A673 (cell line): ENCODE measurements at regions not wholly inside any gene's neighbourhood (a gene's known extent, or its start where the extent isn't known, plus 50 kb on each side); places are given as distances from the start of the nearest gene placed in this dataset.

Source experiments
- BruUV-seq: library from RNA; stranded (reverse); fragments of 400-500 nt; replicated peaks from 2 replicates; lab custom pipeline; 2021; lab: Mats Ljungman, UMichigan
- CTCF ChIA-PET: fragments of 300-600 bp; sonication (Branson Sonifier 250); formaldehyde crosslinking; loops from one replicate; lab custom pipeline; 2022; ENCODE audit warnings: antibody characterized with exemption; lab: Charles Lee
- POLR2A ChIA-PET: fragments of 300-600 bp; sonication (Branson Sonifier 250); formaldehyde crosslinking; loops from one replicate; lab custom pipeline; 2022; ENCODE audit warnings: antibody characterized with exemption; ENCODE audit not compliant: low non-redundant PET; lab: Charles Lee
- DNase-seq: peaks from one replicate; pipeline ENCODE4 v3.0.0-alpha.2; 2015; ENCODE audit warnings: low spot score
- H3K27ac ChIP-seq: fragments of 200-600 bp; sonication (generic); 2 replicates; pipeline ENCODE4 v1.5.1; 2016; ENCODE audit warnings: mixed run types, low read depth, mild to moderate bottlenecking, mixed read lengths, antibody characterized with exemption, low read length; ENCODE audit not compliant: poor library complexity, severe bottlenecking
- H3K27me3 ChIP-seq: fragments of 200-600 bp; sonication (generic); replicated peaks from 2 replicates; pipeline ENCODE4 v1.6.1; 2017; ENCODE audit warnings: mixed run types, low read depth, mild to moderate bottlenecking, mixed read lengths, antibody characterized with exemption, low read length; ENCODE audit not compliant: insufficient read depth, poor library complexity
- H3K36me3 ChIP-seq: fragments of 200-600 bp; sonication (generic); 2 replicates; pipeline ENCODE4 v1.6.1; 2016; ENCODE audit warnings: mixed run types, mild to moderate bottlenecking, mixed read lengths, antibody characterized with exemption, low read length; ENCODE audit not compliant: insufficient read depth, poor library complexity, severe bottlenecking
- H3K4me1 ChIP-seq: fragments of 200-600 bp; sonication (generic); 2 replicates; pipeline ENCODE4 v1.6.1; 2017; ENCODE audit warnings: mixed run types, mild to moderate bottlenecking, mixed read lengths, antibody characterized with exemption, low read length; ENCODE audit not compliant: insufficient read depth, poor library complexity, severe bottlenecking
- H3K4me3 ChIP-seq: fragments of 200-600 bp; sonication (generic); 2 replicates; pipeline ENCODE4 v1.5.1; 2016; ENCODE audit warnings: low read depth, mixed run types, mild to moderate bottlenecking, mixed read lengths, low read length; ENCODE audit not compliant: poor library complexity, severe bottlenecking
- H3K9me3 ChIP-seq: fragments of 200-600 bp; sonication (generic); 2 replicates; pipeline ENCODE4 v1.6.1; 2016; ENCODE audit warnings: mixed run types, low read depth, mild to moderate bottlenecking, mixed read lengths, antibody characterized with exemption, low read length; ENCODE audit not compliant: poor library complexity, severe bottlenecking
- CTCF ChIP-seq: fragments of 300-800, 200-600 bp; sonication (generic); conservative IDR thresholded peaks from 2 replicates; pipeline ENCODE4 v1.5.1; 2017; ENCODE audit warnings: low read depth, mild to moderate bottlenecking, antibody characterized with exemption, low read length, moderate library complexity, mixed read lengths
- EZH2 ChIP-seq: fragments of 200-600 bp; sonication (generic); IDR thresholded peaks from 2 replicates; pipeline ENCODE4 v1.6.1; 2017; ENCODE audit warnings: borderline replicate concordance, low read depth, mild to moderate bottlenecking, mixed read lengths, antibody characterized with exemption, low read length; ENCODE audit not compliant: poor library complexity, severe bottlenecking
- intact Hi-C: fragments of 100-400 bp; cut with micrococcal nuclease; formaldehyde crosslinking; loops from one replicate; pipeline ENCODE4 v1.10.0; 2022; ENCODE audit not compliant: unreplicated experiment

DNA sequence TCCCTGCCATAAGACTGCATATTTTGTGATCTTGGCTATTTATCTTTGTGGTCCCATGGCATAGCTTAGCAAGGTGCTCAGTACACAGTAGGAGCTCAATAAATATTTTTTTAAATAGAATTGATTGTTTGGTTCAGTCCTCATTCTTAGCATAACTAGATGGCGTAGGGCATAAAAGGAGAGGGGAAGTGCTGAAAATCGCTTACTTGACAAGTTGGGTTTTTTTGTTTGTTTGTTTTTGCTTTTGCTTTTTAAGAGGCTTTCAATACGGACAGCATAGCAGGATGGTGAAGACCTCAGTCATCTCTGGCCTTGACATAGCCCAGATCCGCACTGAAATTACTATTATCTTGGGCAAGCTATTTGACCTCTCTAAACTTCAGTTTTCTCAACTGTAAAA is 86.6 kb upstream of the RANBP3L start:
- intact Hi-C loops = no loop called here
- POLR2A ChIA-PET = no interaction called here
- Histone ChIP-seq H3K36me3 (no peaks in the 10 kb centered on the region), H3K27me3 (no peaks in the 10 kb centered on the region), H3K4me3 (no peak overlapping the region), H3K4me1 (peaks cover 9% of the 10 kb centered on the region), H3K27ac (no peak overlapping the region), H3K9me3 (no peaks in the 10 kb centered on the region)
- CTCF ChIA-PET = no interaction called here
- no peak for DNase-seq
- BruUV-seq = no TSS peak
- no peak for TF ChIP-seq CTCF
- no peak for TF ChIP-seq EZH2

DNA sequence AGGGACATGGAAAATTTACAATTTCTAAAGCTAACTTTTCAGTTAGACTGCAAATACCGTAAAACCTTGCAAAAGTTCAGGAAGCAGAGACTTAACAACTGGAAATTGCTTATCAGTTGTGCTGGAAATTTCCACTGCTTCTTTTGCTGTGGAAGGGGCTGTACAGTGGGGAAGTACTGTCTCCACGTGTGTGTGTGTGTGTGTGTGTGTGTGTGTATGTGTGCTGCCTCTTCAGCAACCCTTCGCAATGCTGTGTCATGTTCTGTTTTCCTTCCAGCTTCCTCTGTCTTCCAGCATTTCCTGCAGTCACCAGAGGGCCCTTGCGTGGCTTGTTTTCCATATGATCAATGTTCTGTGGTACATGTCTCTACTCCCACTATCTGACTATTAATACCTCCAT is 87.5 kb upstream of the RANBP3L start:
- H3K36me3 ChIP-seq = no peaks in the 10 kb centered on the region
- H3K27me3 ChIP-seq = no peaks in the 10 kb centered on the region
- H3K27ac ChIP-seq = no peak overlapping the region
- H3K9me3 ChIP-seq = no peaks in the 10 kb centered on the region
- peaks cover 9% of the 10 kb centered on the region for H3K4me1 ChIP-seq
- TF ChIP-seq EZH2 (no peak), CTCF (no peak)
- no peak overlapping the region for H3K4me3 ChIP-seq
- DNase-seq = peak; percentile 37
- CTCF ChIA-PET = no interaction called here
- no TSS peak for BruUV-seq
- POLR2A ChIA-PET = no interaction called here
- intact Hi-C loops = no loop called here

DNA sequence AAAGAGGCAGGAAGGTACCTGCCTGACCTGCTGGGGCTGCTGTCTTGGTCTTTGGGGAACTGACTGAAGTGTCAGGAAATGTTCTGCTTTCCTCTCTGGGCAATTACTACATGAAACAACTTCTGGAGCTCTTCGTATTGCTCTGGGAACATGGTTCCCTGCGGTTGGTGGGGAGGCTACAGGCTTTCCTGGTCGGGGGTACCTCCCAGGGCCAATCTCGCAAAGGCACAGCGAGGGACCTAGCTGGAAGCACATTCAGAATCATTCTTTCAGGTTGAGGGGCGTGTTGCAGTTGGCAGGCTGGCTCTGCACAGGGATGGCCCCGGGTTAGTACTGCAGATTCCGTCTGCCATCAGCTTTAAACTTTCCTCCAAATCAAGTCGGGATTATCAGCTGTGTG is 88.9 kb upstream of the RANBP3L start:
- CTCF ChIA-PET = interaction anchor here (0.6 kb wide), 1 partner anchor 124 kb away, joined by 4 read pairs; no protein-coding TSS in a partner anchor
- intact Hi-C loops = loop anchor here (10.0 kb wide), 1 partner anchor 426 kb away; no protein-coding TSS in a partner anchor
- Histone ChIP-seq H3K4me3 (no peak overlapping the region), H3K27ac (no peak overlapping the region), H3K27me3 (no peaks in the 10 kb centered on the region), H3K9me3 (no peaks in the 10 kb centered on the region), H3K4me1 (peaks cover 9% of the 10 kb centered on the region), H3K36me3 (no peaks in the 10 kb centered on the region)
- TF ChIP-seq CTCF (no peak), EZH2 (no peak)
- no peak for DNase-seq
- POLR2A ChIA-PET = no interaction called here
- BruUV-seq = no TSS peak
